NCI-H2196 treated with DMSO at 0.1 percent for 48 hours (cell line): ENCODE measurements at regions not wholly inside any gene's neighbourhood (a gene's known extent, or its start where the extent isn't known, plus 50 kb on each side); places are given as distances from the start of the nearest gene placed in this dataset.
"Not testable (repeated sequence)": the region's sequence is repeated elsewhere in the genome, so short reads cannot be mapped to it uniquely, and the experiment has no call there.

Experiments used
- DNase-seq: peaks from one replicate; lab custom pipeline; 2025; ENCODE audit not compliant: unreplicated experiment; lab: John Stamatoyannopoulos, UW

GRCh38 chr7:124177891-124178290 lies 145.0 kb upstream of the TMEM229A start:
- no peak for DNase-seq

GRCh38 chr7:124171812-124172211 lies 138.9 kb upstream of the TMEM229A start:
- DNase-seq = not testable (repeated sequence)

- DNase-seq = no peak
These were observed 138.2 kb upstream of the TMEM229A start for GRCh38 chr7:124171068-124171467.

- DNase-seq = no peak
These were observed 135.7 kb upstream of the TMEM229A start for GRCh38 chr7:124168616-124169015.

- no peak for DNase-seq
These were observed 129.8 kb upstream of the TMEM229A start for GRCh38 chr7:124162667-124163066.

- no peak for DNase-seq
These were observed 122.7 kb upstream of the TMEM229A start for GRCh38 chr7:124155432-124156022.

GRCh38 chr7:124152859-124153692 lies 120.2 kb upstream of the TMEM229A start:
- DNase-seq = no peak

- DNase-seq = no peak
These were observed 104.8 kb upstream of the TMEM229A start for GRCh38 chr7:124137664-124138063.

- no peak for DNase-seq
These were observed 91.3 kb upstream of the TMEM229A start for GRCh38 chr7:124124201-124124600.

GRCh38 chr7:124120911-124121310 lies 88.0 kb upstream of the TMEM229A start:
- DNase-seq = no peak

- DNase-seq = no peak
These were observed 80.2 kb upstream of the TMEM229A start for GRCh38 chr7:124113045-124113444.

GRCh38 chr7:124106575-124106974 lies 73.7 kb upstream of the TMEM229A start:
- DNase-seq = no peak

- peak; percentile 4 for DNase-seq
These were observed 68.4 kb upstream of the TMEM229A start for GRCh38 chr7:124101173-124101768.

GRCh38 chr7:124100190-124100589 lies 67.3 kb upstream of the TMEM229A start:
- DNase-seq = no peak

GRCh38 chr7:124099585-124099984 lies 66.7 kb upstream of the TMEM229A start:
- not testable (repeated sequence) for DNase-seq

- DNase-seq = no peak
These were observed 56.8 kb upstream of the TMEM229A start for GRCh38 chr7:124089621-124090020.

- DNase-seq = no peak
These were observed 55.7 kb upstream of the TMEM229A start for GRCh38 chr7:124088590-124088989.

- DNase-seq = no peak
These were observed 54.0 kb upstream of the TMEM229A start for GRCh38 chr7:124086843-124087242.

- no peak for DNase-seq
These were observed 52.3 kb upstream of the TMEM229A start for GRCh38 chr7:124085179-124085578.

- no peak for DNase-seq
These were observed 51.2 kb upstream of the TMEM229A start for GRCh38 chr7:124084024-124084423.
